T-cell (primary cell): ENCODE measurements at regions not wholly inside any gene's neighbourhood (a gene's known extent, or its start where the extent isn't known, plus 50 kb on each side); places are given as distances from the start of the nearest gene placed in this dataset.

Source experiments
- ATAC-seq, 4 experiments: fragments of 200-7000 bp in 3 of 4; fragments of 150-1000 bp in 1 of 4; cut with Tn5 transposase; replicated peaks in 1 of 4; 1 replicate in 3 of 4; 2 replicates in 1 of 4; pipeline ENCODE4 v1.10.0; 2021; ENCODE audit warnings: moderate library complexity in 3 of 4, mild to moderate bottlenecking in 2 of 4, moderate number of reproducible peaks in 1 of 4
- CTCF ChIA-PET, 2 donors: fragments of 300-600 bp; sonication (Branson Sonifier 250); formaldehyde crosslinking; loops; one replicate each; lab custom pipeline; 2022; ENCODE audit warnings: antibody characterized with exemption in 2 of 2; lab: Charles Lee
- POLR2A ChIA-PET, 2 donors: fragments of 300-600 bp; sonication (Branson Sonifier 250); formaldehyde crosslinking; loops; one replicate each; lab custom pipeline; 2022; ENCODE audit warnings: antibody characterized with exemption in 2 of 2; lab: Charles Lee
- DNase-seq, 35 experiments: peaks; one replicate each; pipeline versions ENCODE4 v3.0.0 to v3.0.0-alpha.2; 2013 to 2023
- H3K27ac ChIP-seq: one replicate; pipeline ENCODE4 v1.5.1; 2013; ENCODE audit warnings: low read length
- H3K27me3 ChIP-seq, 2 experiments: replicated peaks in 1 of 2; 1 replicate in 1 of 2; 2 replicates in 1 of 2; pipeline versions ENCODE4 v1.6.1 to v1.7.0; 2013; ENCODE audit warnings: low read length in 1 of 2, mixed read lengths in 1 of 2; ENCODE audit not compliant: control insufficient read depth in 2 of 2, insufficient read depth in 2 of 2; ENCODE audit errors: extremely low read depth in 1 of 2
- H3K36me3 ChIP-seq, 2 donors: 1 replicate in 1 of 2; 2 replicates in 1 of 2; pipeline versions ENCODE4 v1.6.1 to v1.7.0; 2013; ENCODE audit warnings: low read length in 1 of 2; ENCODE audit not compliant: control insufficient read depth in 2 of 2, insufficient read depth in 1 of 2; ENCODE audit errors: extremely low read depth in 1 of 2
- H3K4me1 ChIP-seq, 2 experiments: 1 replicate in 1 of 2; 2 replicates in 1 of 2; pipeline versions ENCODE4 v1.6.1 to v1.7.0; 2013; ENCODE audit warnings: low read length in 2 of 2, mixed read lengths in 1 of 2; ENCODE audit not compliant: insufficient read depth in 2 of 2, control insufficient read depth in 1 of 2; ENCODE audit errors: extremely low read depth in 1 of 2
- H3K4me3 ChIP-seq, 2 donors: 1 replicate in 1 of 2; 2 replicates in 1 of 2; pipeline versions ENCODE4 v1.5.1 to v1.7.0; 2013; ENCODE audit warnings: mild to moderate bottlenecking in 2 of 2, low read length in 1 of 2, moderate library complexity in 1 of 2; ENCODE audit not compliant: control insufficient read depth in 1 of 2; ENCODE audit errors: extremely low read depth in 1 of 2
- H3K9me3 ChIP-seq: 2 replicates; pipeline ENCODE4 v1.7.0; 2013
- H3K27ac Mint-ChIP-seq, 2 donors: one replicate each; pipeline ENCODE4 v1.8.0; 2020 to 2021; ENCODE audit warnings: mild to moderate bottlenecking in 2 of 2, mixed read lengths in 2 of 2
- H3K27me3 Mint-ChIP-seq, 2 donors: one replicate each; pipeline ENCODE4 v1.8.0; 2021 to 2022; ENCODE audit warnings: mixed read lengths in 2 of 2
- H3K36me3 Mint-ChIP-seq: one replicate; pipeline ENCODE4 v1.8.0; 2021; ENCODE audit warnings: mixed read lengths
- H3K4me1 Mint-ChIP-seq, 3 donors: one replicate each; pipeline ENCODE4 v1.8.0; 2020 to 2022; ENCODE audit warnings: mixed read lengths in 3 of 3, mild to moderate bottlenecking in 1 of 3
- H3K4me3 Mint-ChIP-seq, 3 donors: one replicate each; pipeline ENCODE4 v1.8.0; 2020 to 2022; ENCODE audit warnings: mild to moderate bottlenecking in 3 of 3, mixed read lengths in 3 of 3, moderate library complexity in 3 of 3
- H3K9me3 Mint-ChIP-seq, 3 donors: one replicate each; pipeline ENCODE4 v1.8.0; 2020 to 2022; ENCODE audit warnings: mixed read lengths in 3 of 3
- WGBS: methylation state at CpG from one replicate; pipeline ENCODE4 v1.1.5; 2013; ENCODE audit warnings: missing lambda C conversion rate; ENCODE audit not compliant: insufficient coverage; 5-methylcytosine and 5-hydroxymethylcytosine counted together

DNA sequence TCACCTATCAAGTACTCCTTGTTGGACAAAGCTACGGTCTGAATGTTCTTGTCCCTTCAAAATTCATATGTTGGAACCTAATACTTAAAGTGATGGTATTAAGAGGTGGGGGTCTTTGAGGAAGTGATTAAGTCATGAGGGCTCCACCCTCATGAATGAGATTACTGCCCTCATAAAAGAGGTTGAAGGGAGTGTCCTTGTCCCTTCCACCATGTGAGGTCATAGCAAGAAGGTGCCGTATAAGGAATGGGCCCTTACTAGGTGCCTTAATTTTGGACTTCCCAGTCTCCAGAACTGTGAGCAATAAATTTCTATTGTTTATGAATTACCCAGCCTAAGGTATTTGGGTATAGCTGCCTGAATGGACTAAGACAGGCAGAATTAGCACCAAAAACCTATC lies 191.1 kb upstream of the NUDT4 start:
- DNase-seq (no peak), ATAC-seq (no peak)
- Mint-ChIP-seq H3K4me1 (peaks cover 13 to 27% (median 22%) of the 10 kb centered on the region in 3 donors), H3K27ac (no peak overlapping the region), H3K36me3 (no peaks in the 10 kb centered on the region), H3K27me3 (no peaks in the 10 kb centered on the region), H3K4me3 (no peak overlapping the region), H3K9me3 (no peaks in the 10 kb centered on the region)
- H3K4me1 ChIP-seq, result peaks cover 8 to 20% of the 10 kb centered on the region in 2 experiments
- H3K27me3 ChIP-seq, result no peaks in the 10 kb centered on the region
- no peaks in the 10 kb centered on the region for H3K9me3 ChIP-seq
- no peaks in the 10 kb centered on the region for H3K36me3 ChIP-seq
- POLR2A ChIA-PET, result interaction anchor here in 1 of 2 donors (0.7 kb wide), 1 partner anchor 57 kb away, joined by 4 read pairs; no protein-coding TSS in a partner anchor
- CTCF ChIA-PET, result no interaction called here
- WGBS, result no CpG with 5 or more reads among the region's 2 CpGs
- H3K27ac ChIP-seq, result no peak overlapping the region
- no peak overlapping the region for H3K4me3 ChIP-seq

DNA sequence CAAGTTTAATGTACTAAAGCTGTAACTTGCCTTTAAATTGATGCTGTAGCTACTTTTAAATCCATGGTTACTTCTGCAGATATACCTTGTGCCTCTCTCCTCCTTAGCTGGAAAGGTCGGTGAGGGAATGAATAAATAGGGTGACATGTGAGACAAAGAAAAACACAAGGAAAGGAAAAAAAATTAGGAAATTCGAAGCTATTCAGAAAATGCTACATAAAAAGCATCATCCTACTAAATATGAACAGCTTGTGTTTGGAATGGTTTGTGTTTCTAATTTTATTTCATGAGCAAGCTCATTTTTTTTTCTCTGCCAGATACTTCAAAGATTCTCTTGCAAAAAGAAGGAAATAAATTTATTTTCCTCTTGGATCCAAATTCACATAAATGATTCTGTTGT lies 186.3 kb upstream of the NUDT4 start:
- no peak overlapping the region for H3K4me3 ChIP-seq
- no peak for DNase-seq
- CTCF ChIA-PET, result interaction anchor here in 1 of 2 donors (0.6 kb wide), 1 partner anchor 1768 kb away, joined by 3 read pairs; no protein-coding TSS in a partner anchor

DNA sequence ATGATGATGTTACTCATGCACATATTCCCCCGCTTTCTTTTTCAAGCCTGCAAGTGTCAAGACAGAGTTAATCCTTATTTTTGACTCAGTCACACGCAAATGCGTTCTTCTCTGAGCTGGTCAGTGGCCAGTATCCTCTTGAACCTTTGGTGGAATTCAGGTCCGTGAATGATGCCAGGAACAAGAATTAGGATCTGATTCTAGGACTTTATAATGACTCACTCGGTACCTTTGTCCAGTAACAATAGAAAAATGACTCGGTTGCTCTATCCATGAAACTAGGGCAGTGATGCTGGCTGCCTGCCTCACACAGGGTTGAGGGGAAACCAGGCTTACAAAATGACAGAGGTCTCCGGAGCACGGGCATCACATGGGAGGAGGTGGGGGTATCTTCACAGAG lies 185.8 kb upstream of the NUDT4 start:
- WGBS, result 91% methylated on average over 6 of the region's 8 CpGs
- H3K27me3 ChIP-seq, result no peaks in the 10 kb centered on the region
- no peak for DNase-seq
- CTCF ChIA-PET, result no interaction called here
- POLR2A ChIA-PET, result interaction anchor here in 1 of 2 donors (0.6 kb wide), 1 partner anchor 189 kb away, joined by 5 read pairs; no protein-coding TSS in a partner anchor
- H3K4me3 ChIP-seq, result no peak overlapping the region
- H3K9me3 ChIP-seq, result no peaks in the 10 kb centered on the region
- no peak overlapping the region for H3K27ac Mint-ChIP-seq
- no peak overlapping the region for H3K4me3 Mint-ChIP-seq
- no peak for ATAC-seq
- no peaks in the 10 kb centered on the region for H3K4me1 Mint-ChIP-seq
- H3K36me3 ChIP-seq, result no peaks in the 10 kb centered on the region
- no peaks in the 10 kb centered on the region for H3K36me3 Mint-ChIP-seq
- H3K4me1 ChIP-seq, result no peaks in the 10 kb centered on the region
- H3K27me3 Mint-ChIP-seq, result peaks cover 0 to 8% of the 10 kb centered on the region in 2 donors
- H3K9me3 Mint-ChIP-seq, result peaks cover 0 to 18% (median 0%) of the 10 kb centered on the region in 3 donors
- H3K27ac ChIP-seq, result no peak overlapping the region

More for the DNA sequence above, 186.3 kb upstream of the NUDT4 start:
- no peak overlapping the region for H3K27ac ChIP-seq
- no peaks in the 10 kb centered on the region for H3K9me3 ChIP-seq
- POLR2A ChIA-PET, result interaction anchor here in 1 of 2 donors (0.6 kb wide), 1 partner anchor 190 kb away, joined by 5 read pairs; no protein-coding TSS in a partner anchor
- ATAC-seq, result no peak
- WGBS, result no CpG with 5 or more reads among the region's 2 CpGs
- Mint-ChIP-seq H3K4me1 (peaks cover 0 to 2% (median 0%) of the 10 kb centered on the region in 3 donors), H3K4me3 (no peak overlapping the region), H3K9me3 (peaks cover 0 to 18% (median 0%) of the 10 kb centered on the region in 3 donors), H3K36me3 (no peaks in the 10 kb centered on the region), H3K27me3 (peaks cover 0 to 5% of the 10 kb centered on the region in 2 donors), H3K27ac (no peak overlapping the region)
- H3K27me3 ChIP-seq, result no peaks in the 10 kb centered on the region
- no peaks in the 10 kb centered on the region for H3K4me1 ChIP-seq
- no peaks in the 10 kb centered on the region for H3K36me3 ChIP-seq

DNA sequence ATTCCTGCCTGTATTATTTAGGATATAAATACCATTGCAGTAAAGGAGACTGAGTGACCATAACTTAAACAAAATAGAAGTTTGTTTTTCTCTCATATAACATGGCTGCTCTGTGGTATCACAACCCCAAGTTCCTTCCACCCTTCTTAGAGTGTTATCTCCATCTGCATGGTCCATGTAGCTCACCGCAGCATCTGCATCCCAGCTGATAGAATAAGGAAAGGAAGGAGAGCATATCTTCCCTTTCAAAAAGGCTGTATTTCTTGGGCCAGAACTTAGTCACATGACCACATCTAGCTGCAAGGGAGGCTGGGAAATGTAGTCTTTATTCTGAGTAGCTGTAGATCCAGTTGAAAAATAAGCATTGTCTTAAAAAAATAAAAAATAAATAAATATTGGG lies 184.8 kb upstream of the NUDT4 start:
- Mint-ChIP-seq H3K4me3 (no peak overlapping the region), H3K27ac (no peak overlapping the region), H3K9me3 (peaks cover 0 to 18% (median 0%) of the 10 kb centered on the region in 3 donors), H3K36me3 (no peaks in the 10 kb centered on the region), H3K27me3 (peaks cover 3 to 11% of the 10 kb centered on the region in 2 donors), H3K4me1 (no peaks in the 10 kb centered on the region)
- WGBS, result no CpG with 5 or more reads among the region's 1 CpG
- H3K36me3 ChIP-seq, result no peaks in the 10 kb centered on the region
- H3K9me3 ChIP-seq, result no peaks in the 10 kb centered on the region
- H3K4me3 ChIP-seq, result no peak overlapping the region
- H3K4me1 ChIP-seq, result no peaks in the 10 kb centered on the region
- DNase-seq, result no peak
- ChIA-PET CTCF (no interaction called here), POLR2A (no interaction called here)
- no peak overlapping the region for H3K27ac ChIP-seq
- ATAC-seq, result no peak
- no peaks in the 10 kb centered on the region for H3K27me3 ChIP-seq

- Mint-ChIP-seq H3K4me1 (no peaks in the 10 kb centered on the region), H3K9me3 (peaks cover 0 to 18% (median 0%) of the 10 kb centered on the region in 3 donors), H3K4me3 (no peak overlapping the region), H3K27ac (no peak overlapping the region), H3K36me3 (no peaks in the 10 kb centered on the region), H3K27me3 (peaks cover 7 to 24% of the 10 kb centered on the region in 2 donors)
- Histone ChIP-seq H3K36me3 (no peaks in the 10 kb centered on the region), H3K27me3 (no peaks in the 10 kb centered on the region), H3K4me1 (no peaks in the 10 kb centered on the region), H3K4me3 (no peak overlapping the region), H3K27ac (no peak overlapping the region), H3K9me3 (no peaks in the 10 kb centered on the region)
- DNase-seq (no peak), ATAC-seq (no peak)
- ChIA-PET CTCF (interaction anchor here in 1 of 2 donors (0.6 kb wide), 1 partner anchor 255 kb away, joined by 3 read pairs; no protein-coding TSS in a partner anchor), POLR2A (no interaction called here)
- WGBS, result 83% methylated on average over 2 of the region's 4 CpGs
These were observed 182.2 kb upstream of the NUDT4 start for GRCh38 chr12:93195511-93195910.

GRCh38 chr12:93197067-93197593 lies 180.6 kb upstream of the NUDT4 start:
- H3K9me3 ChIP-seq, result no peaks in the 10 kb centered on the region
- ChIA-PET CTCF (no interaction called here), POLR2A (no interaction called here)
- no peak for DNase-seq
- H3K4me3 ChIP-seq, result no peak overlapping the region
- H3K36me3 Mint-ChIP-seq, result no peaks in the 10 kb centered on the region
- ATAC-seq, result no peak
- no peaks in the 10 kb centered on the region for H3K27me3 ChIP-seq
- no peak overlapping the region for H3K27ac Mint-ChIP-seq
- no CpG with 5 or more reads among the region's 1 CpG for WGBS
- H3K9me3 Mint-ChIP-seq, result peaks cover 0 to 18% (median 0%) of the 10 kb centered on the region in 3 donors
- H3K4me3 Mint-ChIP-seq, result no peak overlapping the region
- no peaks in the 10 kb centered on the region for H3K4me1 Mint-ChIP-seq
- H3K36me3 ChIP-seq, result no peaks in the 10 kb centered on the region
- peaks cover 10 to 27% of the 10 kb centered on the region in 2 donors for H3K27me3 Mint-ChIP-seq
- H3K4me1 ChIP-seq, result no peaks in the 10 kb centered on the region
- no peak overlapping the region for H3K27ac ChIP-seq
